ENCODE measurements at regions not wholly inside any gene's neighbourhood (a gene's known extent, or its start where the extent isn't known, plus 50 kb on each side); places are given as distances from the start of the nearest gene placed in this dataset.
"Not testable (repeated sequence)": the region's sequence is repeated elsewhere in the genome, so short reads cannot be mapped to it uniquely, and the experiment has no call there.

DNA sequence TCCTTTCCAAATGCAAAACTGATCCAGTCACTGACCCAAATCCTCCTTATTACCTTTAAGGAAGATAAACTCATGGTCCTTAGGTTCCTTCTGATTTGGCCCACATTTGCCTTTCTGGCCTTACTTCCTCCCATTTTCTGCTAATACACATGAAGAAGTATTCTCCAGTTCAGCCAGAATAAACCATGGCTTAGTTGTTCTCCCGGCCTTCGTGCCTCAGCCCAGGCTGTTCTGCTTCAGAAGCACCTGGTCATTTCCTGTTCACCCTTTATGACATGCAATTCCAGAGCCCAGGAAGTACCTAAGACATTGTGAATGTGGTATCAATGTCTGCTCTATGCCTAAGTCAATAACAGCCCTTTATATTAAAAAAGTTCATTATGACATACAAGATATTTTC is 4790.1 kb upstream of the OR11H1 start:
- not testable (repeated sequence) for DNase-seq (ENCODE audit: low spot score)

- DNase-seq (ENCODE audit: low spot score): peak; percentile 11
Observed at GRCh38 chr22:10741210-10741609, 4786.8 kb upstream of the OR11H1 start.

GRCh38 chr22:10741776-10742630 is 4786.0 kb upstream of the OR11H1 start:
- not testable (repeated sequence) for DNase-seq (ENCODE audit: low spot score)

- not testable (repeated sequence) for DNase-seq (ENCODE audit: low spot score)
Observed at GRCh38 chr22:10746382-10746781, 4781.6 kb upstream of the OR11H1 start.

DNA sequence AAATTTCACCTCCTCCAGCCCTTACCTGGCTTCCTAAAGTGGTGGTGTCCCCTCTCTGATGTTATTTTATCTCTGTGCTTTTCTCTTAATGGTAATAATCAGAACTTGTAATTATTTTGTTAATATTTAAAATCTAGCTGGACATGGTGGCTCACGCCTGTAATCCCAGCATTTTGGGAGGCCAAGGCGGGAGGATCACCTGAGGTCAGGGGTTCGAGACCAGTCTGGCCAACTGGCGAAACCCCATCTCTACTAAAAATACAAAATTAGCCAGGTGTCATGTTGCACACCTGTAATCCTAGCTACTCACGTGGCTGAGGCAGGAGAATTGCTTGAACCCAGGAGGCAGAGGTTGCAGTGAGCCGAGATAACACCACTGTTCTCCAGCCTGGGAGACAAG is 4780.8 kb upstream of the OR11H1 start:
- not testable (repeated sequence) for DNase-seq (ENCODE audit: low spot score)

DNA sequence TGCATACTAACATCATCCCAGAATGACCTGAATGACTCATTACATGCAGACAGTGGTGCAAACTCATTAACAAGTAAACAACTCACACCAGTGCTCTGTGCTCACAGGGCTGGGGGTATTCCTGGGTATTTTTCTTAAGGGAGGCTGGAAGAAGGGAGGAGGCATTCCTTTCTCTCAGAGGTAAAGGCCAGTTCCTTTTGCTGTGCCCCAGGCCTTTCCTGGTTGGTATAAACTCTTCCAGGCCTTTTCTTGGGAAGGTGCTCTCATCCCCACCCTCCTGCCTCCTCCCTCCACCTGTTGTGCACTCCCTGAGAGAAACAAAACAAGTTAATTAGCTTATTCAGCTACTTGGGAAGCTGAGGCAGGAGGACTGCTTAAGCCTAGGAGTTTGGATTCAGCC is 4779.2 kb upstream of the OR11H1 start:
- not testable (repeated sequence) for DNase-seq (ENCODE audit: low spot score)

DNA sequence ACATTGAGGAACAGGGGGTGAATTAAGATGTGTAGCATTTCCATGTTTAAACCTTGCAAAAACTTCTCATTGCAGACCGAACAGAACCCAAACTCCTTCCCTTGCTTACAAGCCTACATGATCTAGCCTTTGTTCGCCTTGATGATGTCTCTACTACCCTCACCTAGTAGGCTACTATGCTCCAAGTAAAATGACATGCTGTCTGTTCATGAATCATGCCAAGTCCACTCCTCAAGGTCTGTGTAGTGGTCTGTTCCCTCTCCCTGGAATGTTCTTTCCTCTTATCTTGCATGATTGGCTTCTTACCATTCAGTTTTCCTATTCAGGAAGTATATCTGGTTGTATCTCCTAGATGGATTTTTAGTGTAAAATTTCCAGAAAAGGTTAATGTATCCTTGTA is 4778.6 kb upstream of the OR11H1 start:
- DNase-seq (ENCODE audit: low spot score): not testable (repeated sequence)

- DNase-seq (ENCODE audit: low spot score): peak; percentile 1
Observed at GRCh38 chr22:10753566-10753965, 4774.4 kb upstream of the OR11H1 start.

DNA sequence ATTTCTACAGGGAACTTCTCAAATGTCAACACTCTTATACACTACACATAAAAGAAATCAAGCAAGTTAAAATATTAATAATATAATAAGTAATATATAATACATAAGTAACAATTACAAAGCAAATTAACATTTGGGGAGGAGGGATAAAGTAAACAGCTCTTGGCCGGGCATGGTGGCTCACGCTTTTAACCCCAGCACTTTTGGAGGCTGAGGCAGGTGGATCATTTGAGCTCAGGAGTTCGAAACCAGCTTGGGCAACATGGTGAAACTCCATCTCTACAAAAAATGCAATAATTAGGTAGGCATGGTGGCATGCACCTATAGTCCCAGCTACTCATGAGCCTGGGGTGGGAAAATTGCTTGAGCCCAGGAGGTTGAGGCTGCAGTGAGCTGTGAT is 4772.6 kb upstream of the OR11H1 start:
- DNase-seq (ENCODE audit: low spot score): not testable (repeated sequence)

DNA sequence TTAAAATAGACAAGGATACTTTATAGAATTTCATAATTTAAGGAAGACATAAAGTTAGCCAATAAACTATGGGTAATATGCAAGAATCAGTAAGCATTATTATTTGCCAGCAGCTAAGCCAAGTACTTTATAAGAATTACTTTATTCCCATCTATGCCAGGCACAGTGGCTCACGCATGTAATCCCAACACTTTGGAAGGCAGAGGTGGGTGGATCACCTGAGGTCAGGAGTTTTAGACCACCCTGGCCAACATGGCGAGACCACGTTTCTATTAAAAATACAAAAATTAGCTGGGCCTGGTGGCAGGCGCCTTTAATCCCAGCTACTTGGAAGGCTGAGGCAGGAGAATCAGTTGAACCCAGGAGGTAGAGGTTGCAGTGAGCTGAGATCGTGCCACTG is 4767.6 kb upstream of the OR11H1 start:
- not testable (repeated sequence) for DNase-seq (ENCODE audit: low spot score)

GRCh38 chr22:10766320-10766719 is 4761.7 kb upstream of the OR11H1 start:
- not testable (repeated sequence) for DNase-seq (ENCODE audit: low spot score)

- DNase-seq (ENCODE audit: low spot score): peak; percentile 0
Observed at GRCh38 chr22:10768875-10769274, 4759.1 kb upstream of the OR11H1 start.

DNA sequence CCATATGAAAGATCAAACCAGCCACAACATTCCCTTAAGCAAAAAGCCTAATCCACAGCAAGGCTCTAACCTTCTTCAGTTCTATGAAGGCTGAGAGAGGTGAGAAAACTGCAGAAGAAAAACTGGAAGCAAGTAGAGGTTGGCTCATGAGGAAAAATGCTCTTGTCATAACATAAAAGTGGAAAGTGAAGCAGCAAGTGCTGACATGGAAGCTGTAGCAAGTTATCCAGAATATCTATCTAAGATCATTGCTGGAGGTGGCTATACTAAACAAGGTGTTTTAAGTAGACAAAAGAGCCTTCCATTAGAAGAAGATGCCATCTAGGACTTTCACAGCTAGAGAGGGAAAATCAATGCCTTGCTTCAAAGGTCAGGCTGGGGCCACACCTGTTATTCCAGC is 4756.2 kb upstream of the OR11H1 start:
- DNase-seq (ENCODE audit: low spot score): not testable (repeated sequence)

DNA sequence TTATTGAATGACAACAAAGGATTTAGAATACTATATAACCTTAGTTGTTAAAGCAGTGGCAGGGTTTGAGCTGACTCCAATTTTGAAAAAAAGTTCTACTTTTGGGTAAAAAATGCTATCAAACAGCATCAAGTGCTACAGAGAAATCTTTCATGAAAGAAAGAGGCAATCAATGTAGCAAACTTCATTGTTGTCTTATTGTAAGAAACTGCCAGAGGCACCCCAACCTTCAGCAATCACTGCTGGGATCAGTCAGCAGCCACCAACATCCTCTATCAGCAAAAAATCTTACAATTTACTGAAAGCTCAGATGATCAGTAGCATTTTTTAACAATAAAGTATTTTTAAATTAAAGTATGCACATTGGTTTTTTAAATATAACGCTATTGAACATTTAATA is 4754.7 kb upstream of the OR11H1 start:
- DNase-seq (ENCODE audit: low spot score): not testable (repeated sequence)

- DNase-seq (ENCODE audit: low spot score): peak; percentile 4
Observed at GRCh38 chr22:10775601-10776357, 4752.2 kb upstream of the OR11H1 start.

GRCh38 chr22:10776358-10776729 is 4751.6 kb upstream of the OR11H1 start:
- DNase-seq (ENCODE audit: low spot score): not testable (repeated sequence)

DNA sequence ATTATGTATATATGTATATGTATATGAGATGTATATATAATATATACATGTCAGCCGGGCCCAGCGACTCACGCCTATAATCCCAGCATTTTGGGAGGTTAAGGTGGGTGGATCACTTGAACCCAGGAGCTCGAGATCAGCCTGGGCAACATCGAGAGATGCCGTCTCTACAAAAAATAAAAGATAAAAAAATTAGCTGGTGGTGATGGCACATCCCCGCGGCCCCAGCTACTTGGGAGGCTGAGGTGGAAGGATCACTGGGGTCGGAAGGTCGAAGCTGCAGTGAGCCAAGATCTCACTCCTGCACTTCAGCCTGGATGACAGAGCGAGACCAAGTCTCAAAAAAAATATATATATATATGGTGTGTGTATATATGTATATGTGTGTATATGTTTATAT is 4750.3 kb upstream of the OR11H1 start:
- peak; percentile 7 for DNase-seq (ENCODE audit: low spot score)

DNA sequence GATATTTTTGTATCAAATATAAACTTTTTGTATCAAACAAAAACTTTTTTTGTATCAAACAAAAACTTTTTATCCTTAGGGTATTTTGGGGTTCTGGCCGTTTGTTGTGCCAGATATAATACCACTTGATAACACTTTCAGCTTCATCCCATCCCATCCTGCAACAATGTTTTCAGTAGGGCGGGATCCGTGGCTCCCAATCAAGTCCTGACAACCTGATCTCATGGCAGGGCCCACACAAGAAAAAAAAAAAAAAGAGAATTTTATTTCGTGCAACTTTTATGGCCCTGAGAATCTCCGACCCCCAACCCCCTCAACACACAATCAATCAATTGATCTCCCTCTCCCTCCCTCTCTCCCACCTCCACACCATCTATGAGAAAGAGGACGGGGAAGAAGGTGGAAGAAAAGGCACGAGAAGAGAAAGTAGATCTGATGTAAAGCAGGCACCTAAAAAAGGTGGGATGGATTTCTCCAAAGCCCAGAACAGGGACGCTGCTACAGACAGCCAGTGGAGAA is 4749.6 kb upstream of the OR11H1 start:
- DNase-seq (ENCODE audit: low spot score): peak; percentile 10

DNA sequence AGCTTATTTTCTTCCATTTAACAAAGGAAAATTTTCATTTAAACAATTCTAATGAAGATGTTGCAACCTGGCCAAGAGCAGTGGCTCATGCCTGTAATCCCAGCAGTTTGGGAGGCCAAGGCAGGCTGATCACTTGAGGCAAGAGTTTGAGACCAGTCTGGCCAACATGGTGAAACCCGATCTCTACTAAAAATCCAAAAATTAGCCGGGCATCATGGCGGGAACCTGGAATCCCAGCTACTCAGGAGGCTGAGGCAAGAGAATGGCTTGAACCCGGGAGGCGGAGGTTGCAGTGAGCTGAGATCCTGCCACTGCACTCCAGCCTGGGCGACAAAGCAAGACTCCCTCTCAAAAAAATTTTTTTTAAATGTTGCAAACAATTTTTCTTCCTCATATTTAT is 4748.8 kb upstream of the OR11H1 start:
- DNase-seq (ENCODE audit: low spot score): not testable (repeated sequence)

DNA sequence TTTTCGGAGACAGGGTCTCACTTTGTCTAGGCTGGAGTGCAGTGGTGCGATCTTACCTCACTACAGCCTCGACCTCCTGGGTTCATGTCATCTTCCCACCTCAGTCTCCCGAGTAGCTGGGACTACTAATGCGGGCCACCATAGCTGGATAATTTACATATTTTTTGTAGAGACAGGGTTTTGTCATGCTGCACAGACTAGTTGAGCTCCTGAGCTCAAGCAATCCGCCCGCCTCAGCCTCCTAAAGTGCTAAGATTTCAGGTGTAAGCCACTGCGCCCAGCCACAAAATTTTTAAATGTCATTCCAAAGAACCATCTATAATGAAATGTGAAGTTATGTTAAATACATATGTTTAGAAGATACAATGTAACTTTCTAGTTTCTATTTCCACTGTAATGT is 4747.7 kb upstream of the OR11H1 start:
- peak; percentile 5 for DNase-seq (ENCODE audit: low spot score)

DNA sequence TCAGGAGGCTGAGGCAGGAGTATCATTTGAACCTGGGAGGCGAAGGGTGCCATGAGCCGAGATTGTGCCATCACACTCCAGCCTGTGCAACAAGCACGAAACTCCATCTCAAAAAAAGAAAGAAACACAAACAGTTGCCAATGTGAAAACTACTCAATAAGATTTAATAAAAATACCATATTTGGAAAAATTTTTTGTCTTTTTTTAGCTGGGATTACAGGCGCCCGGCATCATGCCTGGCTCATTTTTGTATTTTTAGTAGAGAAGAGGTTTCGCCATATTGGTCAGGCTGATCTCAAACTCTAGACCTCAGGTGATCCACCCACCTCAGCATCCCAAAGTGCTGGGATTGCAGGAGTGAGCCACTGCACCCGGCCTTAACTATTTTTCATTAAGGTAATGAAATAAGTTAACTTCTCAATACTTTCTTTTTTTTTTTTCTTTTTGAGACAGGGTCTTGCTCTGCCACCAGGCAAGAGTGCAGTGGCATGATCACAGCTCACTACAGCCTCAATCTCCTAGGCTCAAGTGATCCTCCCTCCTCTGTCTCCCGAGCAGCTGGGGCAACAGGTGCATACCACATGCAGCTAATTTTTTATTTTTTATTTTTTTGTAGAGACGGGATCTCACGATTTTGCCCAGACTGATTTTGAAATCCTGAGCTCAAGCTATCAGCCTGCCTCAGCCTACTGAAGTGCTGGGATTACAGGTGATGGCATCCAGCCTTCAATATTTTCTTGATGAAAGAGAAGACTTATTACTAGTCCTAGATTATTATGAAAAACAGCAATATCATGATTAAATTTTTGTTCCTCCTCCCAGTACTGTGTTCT is 4746.2 kb upstream of the OR11H1 start:
- peak; percentile 0 for DNase-seq (ENCODE audit: low spot score)

Data from AG20443 (cell line).